Activated CD4-positive, alpha-beta memory T cell treated with anti-CD3 and anti-CD28 coated beads for 36 hours (primary cell): ENCODE measurements at regions not wholly inside any gene's neighbourhood (a gene's known extent, or its start where the extent isn't known, plus 50 kb on each side); places are given as distances from the start of the nearest gene placed in this dataset.
"Not testable (repeated sequence)": the region's sequence is repeated elsewhere in the genome, so short reads cannot be mapped to it uniquely, and the experiment has no call there.

Experiments used
- CTCF ChIA-PET: fragments of 350-600 bp; sonication (Branson Sonifier 250); formaldehyde crosslinking; loops from one replicate; lab custom pipeline; 2021; ENCODE audit warnings: antibody characterized with exemption, inconsistent platforms; lab: Charles Lee
- POLR2A ChIA-PET: fragments of 350-600 bp; sonication (Branson Sonifier 250); formaldehyde crosslinking; loops from one replicate; lab custom pipeline; 2021; ENCODE audit warnings: antibody characterized with exemption; lab: Charles Lee
- DNase-seq: peaks from one replicate; pipeline ENCODE4 v3.0.0-alpha.2; 2020
- H3K27ac Mint-ChIP-seq: one replicate; pipeline ENCODE4 v1.8.0; 2021; ENCODE audit warnings: mixed read lengths
- H3K27me3 Mint-ChIP-seq: one replicate; pipeline ENCODE4 v1.8.0; 2021; ENCODE audit warnings: mixed read lengths
- H3K36me3 Mint-ChIP-seq: one replicate; pipeline ENCODE4 v1.8.0; 2021; ENCODE audit warnings: mixed read lengths
- H3K4me1 Mint-ChIP-seq: one replicate; pipeline ENCODE4 v1.8.0; 2021; ENCODE audit warnings: low read depth, mixed read lengths
- H3K4me3 Mint-ChIP-seq: one replicate; pipeline ENCODE4 v1.8.0; 2021; ENCODE audit warnings: mild to moderate bottlenecking, mixed read lengths
- H3K9me3 Mint-ChIP-seq: one replicate; pipeline ENCODE4 v1.8.0; 2021; ENCODE audit warnings: mixed read lengths
- intact Hi-C: fragments of 100-400 bp; cut with micrococcal nuclease; formaldehyde crosslinking; loops from one replicate; pipeline ENCODE4 v1.15.1; 2023

- Mint-ChIP-seq H3K36me3 (no peaks in the 10 kb centered on the region), H3K27ac (no peak overlapping the region), H3K9me3 (no peaks in the 10 kb centered on the region), H3K4me1 (peaks cover 2% of the 10 kb centered on the region), H3K4me3 (no peak overlapping the region), H3K27me3 (peaks cover 12% of the 10 kb centered on the region)
- intact Hi-C loops: no loop called here
- CTCF ChIA-PET: no interaction called here
- DNase-seq: no peak
- POLR2A ChIA-PET: interaction anchor here (0.5 kb wide), 1 partner anchor 81 kb away, joined by 3 read pairs; no protein-coding TSS in a partner anchor
Measured at GRCh38 chr6:165776691-165777090, 113.7 kb upstream of the PDE10A start.

- H3K36me3 Mint-ChIP-seq: no peaks in the 10 kb centered on the region
- CTCF ChIA-PET: no interaction called here
- intact Hi-C loops: no loop called here
Measured at GRCh38 chr6:165775721-165776120, 112.7 kb upstream of the PDE10A start.

GRCh38 chr6:165774903-165775601 lies 112.0 kb upstream of the PDE10A start:
- no peak overlapping the region for H3K4me3 Mint-ChIP-seq
- intact Hi-C loops: no loop called here
- POLR2A ChIA-PET: no interaction called here
- CTCF ChIA-PET: no interaction called here
- no peak overlapping the region for H3K27ac Mint-ChIP-seq
- H3K4me1 Mint-ChIP-seq: peaks cover 2% of the 10 kb centered on the region
- H3K27me3 Mint-ChIP-seq: peaks cover 12% of the 10 kb centered on the region
- H3K9me3 Mint-ChIP-seq: no peaks in the 10 kb centered on the region
- DNase-seq: no peak
- H3K36me3 Mint-ChIP-seq: no peaks in the 10 kb centered on the region

More at GRCh38 chr6:165775721-165776120, 112.7 kb upstream of the PDE10A start:
- H3K4me1 Mint-ChIP-seq: peaks cover 2% of the 10 kb centered on the region
- H3K4me3 Mint-ChIP-seq: no peak overlapping the region
- POLR2A ChIA-PET: no interaction called here
- H3K27me3 Mint-ChIP-seq: peaks cover 12% of the 10 kb centered on the region
- no peak for DNase-seq
- H3K9me3 Mint-ChIP-seq: no peaks in the 10 kb centered on the region
- no peak overlapping the region for H3K27ac Mint-ChIP-seq

DNA sequence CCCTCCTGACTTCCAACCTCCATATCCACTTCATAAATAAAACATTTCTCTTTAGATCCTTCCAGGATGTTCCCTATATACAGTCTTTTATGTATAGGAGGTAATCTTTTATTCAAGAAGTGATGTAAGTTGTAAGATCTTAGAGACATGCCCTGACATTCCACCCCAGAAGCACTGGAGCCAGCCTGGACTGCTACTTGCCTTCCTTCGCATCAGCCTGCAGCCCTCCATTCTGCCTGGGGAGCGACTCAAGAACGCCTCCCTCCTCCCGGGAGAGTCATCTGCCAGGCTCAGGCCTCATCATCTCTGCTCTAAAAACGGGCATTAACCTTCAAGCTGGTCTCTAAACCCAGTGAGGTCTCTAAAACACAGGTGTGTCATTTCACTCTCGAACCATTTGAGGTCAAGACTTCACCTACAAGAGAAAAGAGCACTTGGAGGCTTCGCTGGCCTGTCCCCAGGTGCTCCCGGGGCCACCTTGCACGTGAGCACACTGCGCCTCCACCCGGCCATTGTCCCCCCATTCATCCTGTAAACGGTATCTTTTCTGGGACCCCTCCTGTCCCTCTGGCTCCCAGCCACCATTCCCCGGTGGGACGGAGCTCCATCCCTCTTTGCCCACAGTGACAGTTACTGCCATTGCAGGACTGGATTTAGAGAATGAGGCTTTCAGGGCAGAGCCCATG lies 107.5 kb upstream of the PDE10A start:
- H3K9me3 Mint-ChIP-seq: no peaks in the 10 kb centered on the region
- ChIA-PET CTCF (no interaction called here), POLR2A (no interaction called here)
- intact Hi-C loops: no loop called here
- no peak for DNase-seq
- H3K36me3 Mint-ChIP-seq: no peaks in the 10 kb centered on the region
- H3K27ac Mint-ChIP-seq: no peak overlapping the region
- H3K4me3 Mint-ChIP-seq: no peak overlapping the region
- H3K27me3 Mint-ChIP-seq: peaks cover 9% of the 10 kb centered on the region
- H3K4me1 Mint-ChIP-seq: peaks cover 2% of the 10 kb centered on the region

DNA sequence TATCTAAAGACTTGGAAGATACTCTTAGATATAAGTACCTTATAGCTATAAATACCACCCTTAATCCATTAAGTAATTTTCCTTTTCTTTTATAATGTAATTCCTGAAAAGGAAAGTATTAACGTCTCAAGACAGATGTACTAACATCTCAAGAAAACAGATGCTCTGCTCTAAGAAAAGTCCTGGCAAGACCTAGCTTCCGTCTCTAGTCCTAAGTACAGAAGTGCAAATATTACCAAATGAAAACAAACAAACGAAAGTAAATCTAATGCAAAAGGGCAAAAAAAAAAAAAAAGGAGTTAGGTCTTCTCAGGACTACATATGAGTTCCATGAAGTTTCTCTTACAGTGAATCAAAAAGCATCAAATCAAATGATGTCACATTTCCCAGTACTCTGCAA lies 106.8 kb upstream of the PDE10A start:
- CTCF ChIA-PET: no interaction called here
- Mint-ChIP-seq H3K4me3 (no peak overlapping the region), H3K27ac (no peak overlapping the region), H3K4me1 (no peaks in the 10 kb centered on the region), H3K27me3 (peaks cover 7% of the 10 kb centered on the region), H3K9me3 (no peaks in the 10 kb centered on the region), H3K36me3 (no peaks in the 10 kb centered on the region)
- no peak for DNase-seq
- POLR2A ChIA-PET: no interaction called here
- intact Hi-C loops: no loop called here

DNA sequence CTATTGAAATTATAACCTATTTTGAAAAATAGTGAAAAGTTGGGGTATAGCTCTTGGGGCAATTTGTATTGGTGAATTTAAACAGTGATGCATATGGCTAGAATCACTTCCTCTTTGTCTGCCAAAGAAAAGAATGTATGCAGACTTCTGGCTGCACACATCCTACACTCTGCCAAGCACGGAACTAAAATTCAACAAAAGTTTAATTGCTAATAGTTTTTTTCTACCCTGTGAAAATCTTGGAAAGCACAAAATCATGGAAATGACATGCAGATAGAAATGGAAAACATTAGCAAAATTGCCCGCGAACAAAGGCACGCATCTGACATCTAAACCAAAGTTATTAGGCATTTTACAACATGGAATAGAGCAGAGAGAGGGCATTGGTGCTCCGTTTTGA lies 106.4 kb upstream of the PDE10A start:
- ChIA-PET CTCF (no interaction called here), POLR2A (no interaction called here)
- Mint-ChIP-seq H3K27ac (no peak overlapping the region), H3K27me3 (peaks cover 7% of the 10 kb centered on the region), H3K36me3 (no peaks in the 10 kb centered on the region), H3K4me3 (no peak overlapping the region), H3K4me1 (no peaks in the 10 kb centered on the region), H3K9me3 (no peaks in the 10 kb centered on the region)
- no peak for DNase-seq
- intact Hi-C loops: no loop called here

- H3K27ac Mint-ChIP-seq: no peak overlapping the region
- intact Hi-C loops: no loop called here
- H3K36me3 Mint-ChIP-seq: no peaks in the 10 kb centered on the region
- no peak for DNase-seq
- peaks cover 5% of the 10 kb centered on the region for H3K27me3 Mint-ChIP-seq
- H3K4me1 Mint-ChIP-seq: no peaks in the 10 kb centered on the region
- H3K4me3 Mint-ChIP-seq: no peak overlapping the region
- ChIA-PET CTCF (no interaction called here), POLR2A (no interaction called here)
- no peaks in the 10 kb centered on the region for H3K9me3 Mint-ChIP-seq
Measured at GRCh38 chr6:165768961-165769360, 105.9 kb upstream of the PDE10A start.

DNA sequence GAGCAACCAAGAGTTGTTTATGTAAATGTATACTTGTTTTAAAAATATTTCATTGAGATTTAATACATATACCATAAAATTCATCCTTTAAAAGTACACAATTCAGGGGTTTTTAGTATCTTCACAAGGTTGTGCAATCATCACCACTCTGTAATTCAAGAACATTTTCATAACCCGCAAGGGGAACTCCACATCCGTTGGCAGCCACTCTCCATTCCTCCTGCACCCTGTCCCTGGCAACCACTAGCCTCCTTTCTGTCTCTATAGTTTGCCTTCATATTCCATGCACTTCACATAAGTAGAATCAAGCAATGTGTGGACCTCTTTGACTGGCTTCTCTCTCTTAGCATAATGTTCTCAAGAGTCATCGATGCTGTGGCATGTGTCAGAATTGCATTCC lies 104.2 kb upstream of the PDE10A start:
- peaks cover 2% of the 10 kb centered on the region for H3K27me3 Mint-ChIP-seq
- ChIA-PET POLR2A (no interaction called here), CTCF (no interaction called here)
- no peak overlapping the region for H3K4me3 Mint-ChIP-seq
- H3K36me3 Mint-ChIP-seq: no peaks in the 10 kb centered on the region
- H3K4me1 Mint-ChIP-seq: no peaks in the 10 kb centered on the region
- no peak for DNase-seq
- H3K9me3 Mint-ChIP-seq: peaks cover 4% of the 10 kb centered on the region
- no peak overlapping the region for H3K27ac Mint-ChIP-seq
- intact Hi-C loops: no loop called here

- Mint-ChIP-seq H3K27ac (no peak overlapping the region), H3K4me1 (no peaks in the 10 kb centered on the region), H3K27me3 (peaks cover 2% of the 10 kb centered on the region), H3K4me3 (no peak overlapping the region), H3K9me3 (peaks cover 9% of the 10 kb centered on the region), H3K36me3 (no peaks in the 10 kb centered on the region)
- intact Hi-C loops: no loop called here
- no peak for DNase-seq
- ChIA-PET POLR2A (no interaction called here), CTCF (no interaction called here)
Measured at GRCh38 chr6:165766457-165766856, 103.4 kb upstream of the PDE10A start.

GRCh38 chr6:165766026-165766425 lies 103.0 kb upstream of the PDE10A start:
- Mint-ChIP-seq H3K4me1 (no peaks in the 10 kb centered on the region), H3K9me3 (peaks cover 9% of the 10 kb centered on the region), H3K36me3 (no peaks in the 10 kb centered on the region), H3K27me3 (peaks cover 2% of the 10 kb centered on the region), H3K4me3 (no peak overlapping the region), H3K27ac (no peak overlapping the region)
- ChIA-PET POLR2A (no interaction called here), CTCF (no interaction called here)
- intact Hi-C loops: no loop called here
- no peak for DNase-seq

DNA sequence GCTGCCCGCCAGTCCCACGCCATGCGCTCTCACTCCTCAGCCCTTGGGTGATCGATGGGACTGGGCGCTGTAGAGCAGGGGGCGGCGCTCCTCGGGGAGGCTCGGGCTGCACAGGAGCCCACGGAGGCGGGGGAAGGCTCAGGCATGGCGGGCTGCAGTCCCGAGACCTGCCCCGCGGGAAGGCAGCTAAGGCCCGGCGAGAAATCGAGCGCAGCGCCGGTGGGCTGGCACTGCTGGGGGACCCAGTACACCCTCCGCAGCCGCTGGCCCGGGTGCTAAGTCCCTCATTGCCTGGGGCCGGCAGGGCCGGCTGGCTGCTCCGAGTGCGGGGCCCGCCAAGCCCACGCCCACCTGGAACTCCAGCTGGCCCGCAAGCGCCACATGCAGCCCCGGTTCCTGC lies 102.2 kb upstream of the PDE10A start:
- DNase-seq, POLR2A ChIA-PET, H3K36me3 Mint-ChIP-seq, H3K27ac Mint-ChIP-seq, intact Hi-C loops, H3K4me3 Mint-ChIP-seq, H3K4me1 Mint-ChIP-seq, H3K27me3 Mint-ChIP-seq, H3K9me3 Mint-ChIP-seq, CTCF ChIA-PET: not testable (repeated sequence)

DNA sequence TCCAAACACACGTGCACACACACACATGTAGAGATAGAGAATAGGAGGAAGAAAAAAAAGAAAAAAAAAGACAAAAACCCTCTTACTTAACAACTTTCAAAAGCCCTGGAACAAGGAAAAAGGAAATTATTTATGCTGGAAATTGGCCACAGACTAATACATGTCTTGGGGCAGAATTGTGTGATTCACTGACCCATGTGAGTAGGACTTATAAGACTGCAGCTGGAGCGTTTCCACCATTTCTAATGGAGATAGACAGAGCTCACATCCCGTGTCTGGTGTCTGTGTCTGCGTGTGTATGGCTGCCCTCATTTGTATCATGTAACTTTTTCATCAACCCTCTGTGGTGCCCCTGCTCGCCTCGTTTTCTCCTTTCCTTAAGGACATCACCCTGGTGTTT lies 99.8 kb upstream of the PDE10A start:
- no peak for DNase-seq
- peaks cover 9% of the 10 kb centered on the region for H3K9me3 Mint-ChIP-seq
- no peaks in the 10 kb centered on the region for H3K4me1 Mint-ChIP-seq
- intact Hi-C loops: no loop called here
- ChIA-PET CTCF (no interaction called here), POLR2A (no interaction called here)
- no peak overlapping the region for H3K27ac Mint-ChIP-seq
- H3K4me3 Mint-ChIP-seq: no peak overlapping the region
- H3K36me3 Mint-ChIP-seq: no peaks in the 10 kb centered on the region
- no peaks in the 10 kb centered on the region for H3K27me3 Mint-ChIP-seq

DNA sequence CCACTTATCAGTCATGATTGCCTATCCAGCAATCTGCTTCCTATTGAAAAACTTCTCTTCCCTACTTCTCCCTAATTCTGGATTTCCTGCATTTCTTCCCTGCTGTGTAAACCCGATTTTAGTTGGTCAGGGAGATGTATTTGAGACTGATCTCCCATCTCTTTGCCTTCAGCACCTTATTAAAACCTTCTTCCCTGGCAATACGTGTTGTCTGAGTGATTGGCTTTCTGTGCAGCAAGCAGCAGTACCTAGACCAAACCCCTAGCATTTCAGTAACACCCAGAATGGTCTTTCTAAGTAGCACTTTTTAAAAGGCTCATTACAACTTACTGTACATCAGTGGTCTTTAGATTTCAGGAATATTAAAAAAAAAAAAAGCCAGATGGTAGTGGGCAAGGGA lies 99.1 kb upstream of the PDE10A start:
- ChIA-PET CTCF (no interaction called here), POLR2A (no interaction called here)
- H3K4me3 Mint-ChIP-seq: no peak overlapping the region
- intact Hi-C loops: no loop called here
- H3K27me3 Mint-ChIP-seq: no peaks in the 10 kb centered on the region
- no peaks in the 10 kb centered on the region for H3K4me1 Mint-ChIP-seq
- no peak for DNase-seq
- H3K36me3 Mint-ChIP-seq: no peaks in the 10 kb centered on the region
- peaks cover 9% of the 10 kb centered on the region for H3K9me3 Mint-ChIP-seq
- no peak overlapping the region for H3K27ac Mint-ChIP-seq
